ES-I3 (cell line): ENCODE measurements at regions not wholly inside any gene's neighbourhood (a gene's known extent, or its start where the extent isn't known, plus 50 kb on each side); places are given as distances from the start of the nearest gene placed in this dataset.

Experiments used
- H3K36me3 ChIP-seq: 2 replicates; pipeline ENCODE4 v1.6.1; 2013; ENCODE audit warnings: mild to moderate bottlenecking, low read length, control low read depth, moderate library complexity; ENCODE audit not compliant: insufficient read depth
- H3K4me1 ChIP-seq: 2 replicates; pipeline ENCODE4 v1.6.1; 2013; ENCODE audit warnings: mild to moderate bottlenecking, control low read depth, low read length; ENCODE audit not compliant: insufficient read depth
- H3K9ac ChIP-seq: 2 replicates; pipeline ENCODE4 v1.6.1; 2013; ENCODE audit warnings: low read depth, mild to moderate bottlenecking, low read length, moderate library complexity
- H3K9me3 ChIP-seq: 2 replicates; pipeline ENCODE4 v1.6.1; 2013; ENCODE audit warnings: mild to moderate bottlenecking, low read length, moderate library complexity; ENCODE audit not compliant: control insufficient read depth, insufficient read depth

GRCh38 chr13:47025791-47026447, 129.1 kb upstream of the HTR2A start:
- H3K9me3 ChIP-seq, result no peaks in the 10 kb centered on the region
- H3K4me1 ChIP-seq, result peaks cover 18% of the 10 kb centered on the region
- no peak overlapping the region for H3K9ac ChIP-seq
- no peaks in the 10 kb centered on the region for H3K36me3 ChIP-seq

- no peaks in the 10 kb centered on the region for H3K36me3 ChIP-seq
- H3K4me1 ChIP-seq, result peaks cover 9% of the 10 kb centered on the region
- H3K9ac ChIP-seq, result no peak overlapping the region
- no peaks in the 10 kb centered on the region for H3K9me3 ChIP-seq
These were observed 123.1 kb upstream of the HTR2A start for GRCh38 chr13:47019977-47020376.

- H3K9ac ChIP-seq, result no peak overlapping the region
- no peaks in the 10 kb centered on the region for H3K9me3 ChIP-seq
- H3K4me1 ChIP-seq, result no peaks in the 10 kb centered on the region
- no peaks in the 10 kb centered on the region for H3K36me3 ChIP-seq
These were observed 120.6 kb upstream of the HTR2A start for GRCh38 chr13:47017476-47017875.

- Histone ChIP-seq H3K36me3 (no peaks in the 10 kb centered on the region), H3K9me3 (no peaks in the 10 kb centered on the region), H3K4me1 (peaks cover 5% of the 10 kb centered on the region; the same call in 1 of the 2 replicates), H3K9ac (no peak overlapping the region)
These were observed 111.5 kb upstream of the HTR2A start for GRCh38 chr13:47008318-47008717.

- Histone ChIP-seq H3K9me3 (no peaks in the 10 kb centered on the region), H3K9ac (no peak overlapping the region), H3K36me3 (no peaks in the 10 kb centered on the region), H3K4me1 (peaks cover 5% of the 10 kb centered on the region; the same call in 1 of the 2 replicates)
These were observed 109.0 kb upstream of the HTR2A start for GRCh38 chr13:47005756-47006414.

GRCh38 chr13:47004540-47004939, 107.7 kb upstream of the HTR2A start:
- Histone ChIP-seq H3K9me3 (no peaks in the 10 kb centered on the region), H3K4me1 (peaks cover 5% of the 10 kb centered on the region; the same call in 1 of the 2 replicates), H3K36me3 (no peaks in the 10 kb centered on the region), H3K9ac (no peak overlapping the region)

- Histone ChIP-seq H3K9me3 (no peaks in the 10 kb centered on the region), H3K4me1 (peaks cover 5% of the 10 kb centered on the region; the same call in 1 of the 2 replicates), H3K36me3 (no peaks in the 10 kb centered on the region), H3K9ac (no peak overlapping the region)
These were observed 107.2 kb upstream of the HTR2A start for GRCh38 chr13:47004027-47004426.

GRCh38 chr13:47000165-47000564, 103.3 kb upstream of the HTR2A start:
- H3K4me1 ChIP-seq, result peaks cover 5% of the 10 kb centered on the region; the same call in 1 of the 2 replicates
- H3K9me3 ChIP-seq, result no peaks in the 10 kb centered on the region
- H3K36me3 ChIP-seq, result no peaks in the 10 kb centered on the region
- H3K9ac ChIP-seq, result no peak overlapping the region

- Histone ChIP-seq H3K9me3 (no peaks in the 10 kb centered on the region), H3K9ac (no peak overlapping the region), H3K4me1 (no peaks in the 10 kb centered on the region), H3K36me3 (no peaks in the 10 kb centered on the region)
These were observed 99.6 kb upstream of the HTR2A start for GRCh38 chr13:46996316-46997030.

GRCh38 chr13:46995874-46996273, 99.0 kb upstream of the HTR2A start:
- no peaks in the 10 kb centered on the region for H3K9me3 ChIP-seq
- H3K9ac ChIP-seq, result no peak overlapping the region
- H3K4me1 ChIP-seq, result no peaks in the 10 kb centered on the region
- no peaks in the 10 kb centered on the region for H3K36me3 ChIP-seq

GRCh38 chr13:46994492-46994891, 97.6 kb upstream of the HTR2A start:
- H3K9me3 ChIP-seq, result no peaks in the 10 kb centered on the region
- H3K4me1 ChIP-seq, result no peaks in the 10 kb centered on the region
- no peaks in the 10 kb centered on the region for H3K36me3 ChIP-seq
- no peak overlapping the region for H3K9ac ChIP-seq

- no peak overlapping the region for H3K9ac ChIP-seq
- no peaks in the 10 kb centered on the region for H3K9me3 ChIP-seq
These were observed 95.6 kb upstream of the HTR2A start for GRCh38 chr13:46992383-46992952.

GRCh38 chr13:46983881-46984280, 87.0 kb upstream of the HTR2A start:
- H3K36me3 ChIP-seq, result no peaks in the 10 kb centered on the region
- no peak overlapping the region for H3K9ac ChIP-seq
- H3K4me1 ChIP-seq, result no peaks in the 10 kb centered on the region
- H3K9me3 ChIP-seq, result no peaks in the 10 kb centered on the region

More at GRCh38 chr13:46992383-46992952, 95.6 kb upstream of the HTR2A start:
- H3K4me1 ChIP-seq, result no peaks in the 10 kb centered on the region
- no peaks in the 10 kb centered on the region for H3K36me3 ChIP-seq

- Histone ChIP-seq H3K9me3 (no peaks in the 10 kb centered on the region), H3K4me1 (no peaks in the 10 kb centered on the region), H3K9ac (no peak overlapping the region), H3K36me3 (no peaks in the 10 kb centered on the region)
These were observed 86.2 kb upstream of the HTR2A start for GRCh38 chr13:46982856-46983582.
